ENCODE measurements at regions not wholly inside any gene's neighbourhood (a gene's known extent, or its start where the extent isn't known, plus 50 kb on each side); places are given as distances from the start of the nearest gene placed in this dataset.

DNA sequence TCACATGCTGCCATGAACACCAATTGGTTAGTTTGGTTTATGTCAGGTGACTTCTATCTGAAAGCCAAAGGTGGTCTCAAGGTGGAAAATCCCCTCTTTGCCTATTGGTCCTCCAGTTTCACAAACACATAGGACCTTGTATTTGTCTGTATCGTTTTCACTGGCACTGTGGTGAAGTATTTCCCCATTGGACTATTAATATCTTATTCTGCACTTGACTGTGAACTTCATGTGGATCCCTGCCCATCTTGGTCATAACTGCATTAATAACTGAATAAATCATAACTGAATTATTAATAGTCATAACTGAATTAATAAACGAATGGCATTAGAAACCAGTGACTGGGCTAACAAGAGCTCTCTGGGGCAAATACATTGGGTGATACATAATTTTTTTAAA, 341.3 kb upstream of the ADAMTS9 start:
- TF ChIP-seq EP300 (IDR thresholded peaks at IDR 0.05; ENCODE audit: low read depth), result no peak
- TF ChIP-seq, protein P1, sequence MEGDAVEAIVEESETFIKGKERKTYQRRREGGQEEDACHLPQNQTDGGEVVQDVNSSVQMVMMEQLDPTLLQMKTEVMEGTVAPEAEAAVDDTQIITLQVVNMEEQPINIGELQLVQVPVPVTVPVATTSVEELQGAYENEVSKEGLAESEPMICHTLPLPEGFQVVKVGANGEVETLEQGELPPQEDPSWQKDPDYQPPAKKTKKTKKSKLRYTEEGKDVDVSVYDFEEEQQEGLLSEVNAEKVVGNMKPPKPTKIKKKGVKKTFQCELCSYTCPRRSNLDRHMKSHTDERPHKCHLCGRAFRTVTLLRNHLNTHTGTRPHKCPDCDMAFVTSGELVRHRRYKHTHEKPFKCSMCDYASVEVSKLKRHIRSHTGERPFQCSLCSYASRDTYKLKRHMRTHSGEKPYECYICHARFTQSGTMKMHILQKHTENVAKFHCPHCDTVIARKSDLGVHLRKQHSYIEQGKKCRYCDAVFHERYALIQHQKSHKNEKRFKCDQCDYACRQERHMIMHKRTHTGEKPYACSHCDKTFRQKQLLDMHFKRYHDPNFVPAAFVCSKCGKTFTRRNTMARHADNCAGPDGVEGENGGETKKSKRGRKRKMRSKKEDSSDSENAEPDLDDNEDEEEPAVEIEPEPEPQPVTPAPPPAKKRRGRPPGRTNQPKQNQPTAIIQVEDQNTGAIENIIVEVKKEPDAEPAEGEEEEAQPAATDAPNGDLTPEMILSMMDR (IDR thresholded peaks at IDR 0.05), result no peak
- TF ChIP-seq POLR2A (IDR thresholded peaks at IDR 0.05), result no peak
- no peak for TF ChIP-seq POLR2AphosphoS5 (IDR thresholded peaks at IDR 0.05)
- H3K9me3 ChIP-seq, result no peaks in the 10 kb centered on the region
- no peaks in the 10 kb centered on the region for H3K36me3 ChIP-seq
- no peak for DNase-seq
- H3K4me1 ChIP-seq, result no peaks in the 10 kb centered on the region
- no peaks in the 10 kb centered on the region for H3K27me3 ChIP-seq
- 75% methylated on average over 1 to 2 of the region's 2 CpGs for WGBS, 2 donors (ENCODE audit: low coverage in 1 of 2)
- in situ Hi-C loops (cut with MboI; ENCODE audit: low pct_ligation_motif_present in 1 of 4, low pct_unique_long_range_greater_than_20kb in 1 of 4, low sequenced_read_pairs in 3 of 4), result no loop called here
- H3K4me3 ChIP-seq, result no peak overlapping the region
- H3K27ac ChIP-seq, result no peak overlapping the region
- intact Hi-C loops (cut with DNase I; ENCODE audit: low total_unique reads), result no loop called here

DNA sequence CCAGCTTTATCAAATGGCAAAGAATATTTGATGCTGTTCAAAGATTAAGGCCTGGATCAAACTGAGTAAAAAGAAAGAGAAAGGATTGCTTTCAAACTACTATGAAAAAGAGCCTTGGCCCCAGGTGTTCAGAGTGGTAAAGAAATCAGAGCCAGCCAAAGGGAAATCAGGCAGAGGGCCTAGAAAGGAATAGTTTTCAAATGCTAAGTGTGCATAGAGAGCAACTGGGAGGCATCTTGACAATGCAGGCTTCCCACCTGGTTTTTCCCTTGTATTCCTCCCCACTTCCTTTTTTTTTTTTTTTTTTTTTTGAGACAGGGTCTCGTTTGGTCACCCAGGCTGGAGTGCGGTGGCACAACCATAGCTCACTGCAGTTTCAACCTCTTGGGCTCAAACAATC, 340.2 kb upstream of the ADAMTS9 start:
- Histone ChIP-seq H3K4me3 (no peak overlapping the region), H3K36me3 (no peaks in the 10 kb centered on the region), H3K4me1 (no peaks in the 10 kb centered on the region), H3K27me3 (no peaks in the 10 kb centered on the region), H3K27ac (no peak overlapping the region), H3K9me3 (no peaks in the 10 kb centered on the region)
- WGBS, 2 donors (ENCODE audit: low coverage in 1 of 2), result 81 to 86% methylated on average over 2 of the region's 2 CpGs
- DNase-seq, result no peak
- in situ Hi-C loops (cut with MboI; ENCODE audit: low pct_ligation_motif_present in 1 of 4, low pct_unique_long_range_greater_than_20kb in 1 of 4, low sequenced_read_pairs in 3 of 4), result no loop called here
- intact Hi-C loops (cut with DNase I; ENCODE audit: low total_unique reads), result no loop called here
- TF ChIP-seq POLR2A (IDR thresholded peaks at IDR 0.05) (no peak), EP300 (IDR thresholded peaks at IDR 0.05; ENCODE audit: low read depth) (no peak), POLR2AphosphoS5 (IDR thresholded peaks at IDR 0.05) (no peak)
- TF ChIP-seq, protein P1 (IDR thresholded peaks at IDR 0.05), result no peak

DNA sequence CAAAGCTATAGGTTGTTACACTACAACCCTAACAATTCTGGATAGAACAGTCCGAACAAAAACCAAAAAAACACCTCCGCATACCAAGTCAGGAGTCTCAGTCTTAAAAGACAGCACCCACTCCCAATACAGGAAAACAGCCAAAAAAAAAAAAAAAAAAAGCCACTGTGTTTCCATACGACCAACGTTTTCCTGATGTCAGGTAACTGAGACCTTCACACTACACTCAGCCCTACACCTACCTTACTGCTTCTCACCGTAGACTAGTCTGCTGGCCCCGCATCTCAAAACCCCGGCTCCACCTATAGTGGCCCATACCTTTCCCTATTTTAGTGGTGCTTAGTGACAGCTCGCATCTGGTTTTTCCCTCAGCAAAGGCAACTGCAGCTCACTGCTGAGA, 339.5 kb upstream of the ADAMTS9 start:
- no peaks in the 10 kb centered on the region for H3K4me1 ChIP-seq
- 76% methylated on average over 7 to 8 of the region's 8 CpGs for WGBS, 2 donors (ENCODE audit: low coverage in 1 of 2)
- no peaks in the 10 kb centered on the region for H3K27me3 ChIP-seq
- intact Hi-C loops (cut with DNase I; ENCODE audit: low total_unique reads) (no loop called here), in situ Hi-C loops (cut with MboI; ENCODE audit: low pct_ligation_motif_present in 1 of 4, low pct_unique_long_range_greater_than_20kb in 1 of 4, low sequenced_read_pairs in 3 of 4) (no loop called here)
- H3K9me3 ChIP-seq, result no peaks in the 10 kb centered on the region
- no peak overlapping the region for H3K27ac ChIP-seq
- H3K4me3 ChIP-seq, result no peak overlapping the region
- no peak for TF ChIP-seq EP300 (IDR thresholded peaks at IDR 0.05; ENCODE audit: low read depth)
- TF ChIP-seq POLR2A (IDR thresholded peaks at IDR 0.05), result no peak
- no peak for TF ChIP-seq POLR2AphosphoS5 (IDR thresholded peaks at IDR 0.05)
- TF ChIP-seq, protein P1 (IDR thresholded peaks at IDR 0.05), result no peak
- H3K36me3 ChIP-seq, result no peaks in the 10 kb centered on the region
- no peak for DNase-seq

DNA sequence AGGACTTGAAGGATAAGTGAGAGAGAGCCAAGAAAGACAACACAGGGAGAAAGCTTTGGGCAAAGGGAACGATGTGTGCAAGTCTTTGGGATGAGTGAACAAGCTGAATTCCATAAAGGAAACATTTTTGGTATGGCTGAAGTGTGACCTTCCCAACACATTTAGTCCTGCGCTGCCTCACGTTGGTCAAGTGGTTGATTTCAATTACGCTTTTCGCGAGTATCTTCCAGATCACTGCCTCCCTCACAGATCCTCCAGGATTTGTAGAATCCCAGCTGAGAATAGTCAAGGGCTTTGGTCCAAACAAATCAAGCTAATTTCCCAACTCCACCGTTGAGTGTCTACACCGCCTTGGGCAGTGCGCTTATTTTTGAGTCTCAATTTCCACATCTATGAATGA, 338.4 kb upstream of the ADAMTS9 start:
- in situ Hi-C loops (cut with MboI; ENCODE audit: low pct_ligation_motif_present in 1 of 4, low pct_unique_long_range_greater_than_20kb in 1 of 4, low sequenced_read_pairs in 3 of 4), result no loop called here
- no peaks in the 10 kb centered on the region for H3K27me3 ChIP-seq
- 88 to 89% methylated on average over 6 to 9 of the region's 9 CpGs for WGBS, 2 donors (ENCODE audit: low coverage in 1 of 2)
- H3K4me1 ChIP-seq, result no peaks in the 10 kb centered on the region
- no peaks in the 10 kb centered on the region for H3K36me3 ChIP-seq
- H3K27ac ChIP-seq, result no peak overlapping the region
- no peak overlapping the region for H3K4me3 ChIP-seq
- TF ChIP-seq POLR2AphosphoS5 (IDR thresholded peaks at IDR 0.05) (no peak), POLR2A (IDR thresholded peaks at IDR 0.05) (no peak), EP300 (IDR thresholded peaks at IDR 0.05; ENCODE audit: low read depth) (no peak)
- TF ChIP-seq, protein P1 (IDR thresholded peaks at IDR 0.05), result no peak
- no peaks in the 10 kb centered on the region for H3K9me3 ChIP-seq
- intact Hi-C loops (cut with DNase I; ENCODE audit: low total_unique reads), result no loop called here
- DNase-seq, result no peak

All from transverse colon (tissue), 4 donors.